Lung (tissue), 11 donors: ENCODE measurements at regions not wholly inside any gene's neighbourhood (a gene's known extent, or its start where the extent isn't known, plus 50 kb on each side); places are given as distances from the start of the nearest gene placed in this dataset.

Experiments used
- ATAC-seq: fragments of 200-7000 bp; cut with Tn5 transposase; one replicate; pipeline ENCODE4 v1.9.1; 2020; ENCODE audit warnings: moderate number of reproducible peaks; ENCODE audit not compliant: insufficient read depth, low FRiP score
- DNase-seq, 3 donors: peaks; one replicate each; pipeline ENCODE4 v3.0.0-alpha.2; 2013 to 2017
- H3K27ac ChIP-seq, 2 donors: one replicate each; pipeline ENCODE4 v1.5.1; 2013; ENCODE audit warnings: mild to moderate bottlenecking in 2 of 2, moderate library complexity in 2 of 2, control low read depth in 1 of 2, inconsistent platforms in 1 of 2, low read depth in 1 of 2, low read length in 1 of 2
- H3K27me3 ChIP-seq, 3 donors: one replicate each; pipeline ENCODE4 v1.5.1; 2013; ENCODE audit warnings: low read length in 2 of 3; ENCODE audit not compliant: control insufficient read depth in 3 of 3, insufficient read depth in 3 of 3
- H3K36me3 ChIP-seq, 4 donors: one replicate each; pipeline ENCODE4 v1.5.1; 2013; ENCODE audit warnings: low read length in 4 of 4, mild to moderate bottlenecking in 1 of 4, moderate library complexity in 1 of 4; ENCODE audit not compliant: control insufficient read depth in 4 of 4, insufficient read depth in 4 of 4
- H3K4me1 ChIP-seq, 5 donors: one replicate each; pipeline ENCODE4 v1.5.1; 2013; ENCODE audit warnings: low read length in 5 of 5, mild to moderate bottlenecking in 2 of 5, moderate library complexity in 1 of 5; ENCODE audit not compliant: control insufficient read depth in 5 of 5, insufficient read depth in 5 of 5
- H3K4me3 ChIP-seq: one replicate; pipeline ENCODE4 v1.5.1; 2013; ENCODE audit warnings: mild to moderate bottlenecking, control low read depth, moderate library complexity
- H3K9ac ChIP-seq, 2 donors: one replicate each; pipeline ENCODE4 v1.5.1; 2013; ENCODE audit warnings: low read length in 2 of 2, control low read depth in 1 of 2; ENCODE audit not compliant: insufficient read depth in 1 of 2
- H3K9me3 ChIP-seq, 4 donors: one replicate each; pipeline ENCODE4 v1.5.1; 2013; ENCODE audit warnings: low read length in 3 of 4, mild to moderate bottlenecking in 1 of 4, moderate library complexity in 1 of 4; ENCODE audit not compliant: control insufficient read depth in 4 of 4, insufficient read depth in 3 of 4
- WGBS, 2 donors: extraction: QIAGEN DNeasy Blood & Tissue Kit; methylation state at CpG; one replicate each; pipeline ENCODE4 v1.1.7; 2013; 5-methylcytosine and 5-hydroxymethylcytosine counted together
- TF ChIP-seq, protein P1 (sequence below): IDR thresholded peaks from 2 replicates; pipeline ENCODE4 v1.5.1; 2012; ENCODE audit warnings: mild to moderate bottlenecking; ENCODE audit errors: control extremely low read depth, extremely low read depth
- donor health status: control.
- donor health status: control.
- donor health status: Bipolar disorder and iron deficiency.
- donor health status: healthy.
- donor health status: DM: yes; HTN: yes; CAD: no.

DNA sequence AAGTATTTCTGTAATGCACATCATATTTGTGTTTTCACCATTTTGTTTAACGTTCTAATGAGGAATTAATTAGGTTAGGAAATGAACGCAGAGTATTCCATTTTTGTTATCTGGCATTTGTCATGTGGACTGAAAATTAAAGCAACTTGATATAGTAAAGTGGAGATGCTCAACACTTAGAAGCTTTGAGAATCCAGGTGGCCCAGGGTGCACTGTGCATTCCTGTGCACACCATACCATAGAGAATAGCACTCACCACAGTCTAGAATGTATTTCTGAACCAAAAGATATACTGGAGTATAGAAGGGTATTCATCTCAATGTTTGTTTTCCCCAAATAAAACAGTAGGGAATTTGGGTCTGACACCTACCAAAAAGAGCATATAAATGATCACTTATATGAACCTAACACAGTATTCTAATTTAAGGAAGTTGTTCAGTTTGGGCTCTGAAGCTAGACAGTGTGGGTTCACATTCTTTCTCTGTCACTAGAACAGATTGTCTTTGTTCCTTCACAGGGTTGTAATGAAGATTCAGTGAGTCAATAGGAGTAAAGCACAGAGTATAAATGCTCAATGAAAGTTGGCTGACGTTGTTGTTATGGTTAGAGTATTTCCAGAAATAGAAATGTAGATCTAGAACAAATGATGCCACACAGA, 125.6 kb upstream of the DMRT1 start:
- 51 to 75% methylated on average over 3 of the region's 3 CpGs for WGBS, 2 donors
- peaks cover 10 to 34% (median 12%) of the 10 kb centered on the region in 5 donors for H3K4me1 ChIP-seq
- no peak for ATAC-seq

DNA sequence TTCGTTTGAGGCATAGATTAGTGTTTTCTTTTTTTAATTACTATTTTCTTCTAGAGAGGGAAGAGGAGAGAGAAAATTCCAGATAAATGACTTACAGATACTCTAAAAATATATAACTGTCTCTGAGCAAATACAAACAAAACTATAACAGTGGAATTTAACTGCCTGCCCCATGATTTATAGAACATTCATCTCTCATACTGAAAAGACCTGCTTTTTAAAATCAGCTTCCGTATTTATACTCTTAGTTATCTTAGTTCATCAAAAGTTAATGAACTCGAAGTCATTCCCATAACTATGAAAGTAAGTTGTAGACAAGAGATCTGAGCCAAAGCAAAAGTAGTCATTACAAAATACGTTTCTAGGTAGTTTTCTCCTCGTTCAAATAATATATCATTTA, 123.8 kb upstream of the DMRT1 start:
- no peak for ATAC-seq
- peaks cover 13 to 32% (median 18%) of the 10 kb centered on the region in 5 donors for H3K4me1 ChIP-seq
- H3K27ac ChIP-seq = peak overlapping the region in 1 of 2 donors; percentile 39

More for the DNA sequence above, 125.6 kb upstream of the DMRT1 start:
- H3K36me3 ChIP-seq = peaks cover 0 to 21% (median 3%) of the 10 kb centered on the region in 4 donors
- H3K9ac ChIP-seq = no peak overlapping the region
- peaks cover 0 to 1% (median 0%) of the 10 kb centered on the region in 4 donors for H3K9me3 ChIP-seq
- H3K4me3 ChIP-seq = no peak overlapping the region
- H3K27ac ChIP-seq = peak overlapping the region in 1 of 2 donors; percentile 90
- DNase-seq = peak in 2 of 3 donors; percentile 80 to 83
- H3K27me3 ChIP-seq = peaks cover 0 to 16% (median 0%) of the 10 kb centered on the region in 3 donors
- TF ChIP-seq, protein P1, sequence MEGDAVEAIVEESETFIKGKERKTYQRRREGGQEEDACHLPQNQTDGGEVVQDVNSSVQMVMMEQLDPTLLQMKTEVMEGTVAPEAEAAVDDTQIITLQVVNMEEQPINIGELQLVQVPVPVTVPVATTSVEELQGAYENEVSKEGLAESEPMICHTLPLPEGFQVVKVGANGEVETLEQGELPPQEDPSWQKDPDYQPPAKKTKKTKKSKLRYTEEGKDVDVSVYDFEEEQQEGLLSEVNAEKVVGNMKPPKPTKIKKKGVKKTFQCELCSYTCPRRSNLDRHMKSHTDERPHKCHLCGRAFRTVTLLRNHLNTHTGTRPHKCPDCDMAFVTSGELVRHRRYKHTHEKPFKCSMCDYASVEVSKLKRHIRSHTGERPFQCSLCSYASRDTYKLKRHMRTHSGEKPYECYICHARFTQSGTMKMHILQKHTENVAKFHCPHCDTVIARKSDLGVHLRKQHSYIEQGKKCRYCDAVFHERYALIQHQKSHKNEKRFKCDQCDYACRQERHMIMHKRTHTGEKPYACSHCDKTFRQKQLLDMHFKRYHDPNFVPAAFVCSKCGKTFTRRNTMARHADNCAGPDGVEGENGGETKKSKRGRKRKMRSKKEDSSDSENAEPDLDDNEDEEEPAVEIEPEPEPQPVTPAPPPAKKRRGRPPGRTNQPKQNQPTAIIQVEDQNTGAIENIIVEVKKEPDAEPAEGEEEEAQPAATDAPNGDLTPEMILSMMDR = no peak

DNA sequence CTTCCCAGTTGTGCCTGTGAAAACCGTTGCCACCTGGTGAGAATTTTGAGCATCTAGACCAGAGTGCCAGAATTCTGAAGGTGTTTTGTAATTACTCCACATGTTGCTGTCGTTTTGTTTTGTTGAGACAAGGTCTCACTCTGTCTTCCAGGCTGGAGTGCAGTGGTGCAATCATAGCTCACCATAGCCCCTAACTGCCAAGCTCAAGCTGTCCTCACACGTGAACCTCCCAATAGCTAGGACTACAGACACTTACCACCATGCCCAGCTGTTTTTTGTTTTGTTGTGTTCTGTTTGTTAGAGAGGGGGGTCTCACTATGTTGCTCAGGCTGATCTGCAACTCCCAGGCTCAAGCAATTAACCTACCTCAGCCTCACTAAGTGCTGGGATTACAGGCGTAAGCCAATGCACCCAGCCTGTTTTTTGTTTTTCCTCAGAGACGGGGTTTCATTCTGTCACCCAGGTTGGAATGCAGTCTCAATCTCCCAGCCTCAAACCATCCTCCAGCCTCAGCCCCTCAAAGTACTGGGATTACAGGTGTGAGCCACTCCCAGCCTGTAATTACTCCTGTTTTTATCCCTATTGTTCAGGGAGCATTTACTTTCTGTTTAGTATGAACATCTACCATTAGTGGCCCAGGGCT, 121.1 kb upstream of the DMRT1 start:
- Histone ChIP-seq H3K27me3 (peaks cover 0 to 16% (median 0%) of the 10 kb centered on the region in 3 donors), H3K9ac (no peak overlapping the region), H3K4me1 (peaks cover 8 to 19% (median 12%) of the 10 kb centered on the region in 5 donors), H3K36me3 (no peaks in the 10 kb centered on the region), H3K9me3 (no peaks in the 10 kb centered on the region), H3K27ac (peak overlapping the region in 1 of 2 donors; percentile 55), H3K4me3 (no peak overlapping the region)
- ATAC-seq = no peak
- TF ChIP-seq, protein P1 = no peak
- DNase-seq = no peak
- 75 to 80% methylated on average over 5 of the region's 5 CpGs for WGBS, 2 donors

More for the DNA sequence above, 123.8 kb upstream of the DMRT1 start:
- Histone ChIP-seq H3K36me3 (peaks cover 0 to 6% (median 0%) of the 10 kb centered on the region in 4 donors), H3K9me3 (no peaks in the 10 kb centered on the region), H3K9ac (no peak overlapping the region), H3K4me3 (no peak overlapping the region), H3K27me3 (peaks cover 0 to 16% (median 0%) of the 10 kb centered on the region in 3 donors)
- no peak for DNase-seq
- 75 to 89% methylated on average over 5 of the region's 5 CpGs for WGBS, 2 donors
- TF ChIP-seq, protein P1 = no peak
